DMS53 (cell line): ENCODE measurements at regions not wholly inside any gene's neighbourhood (a gene's known extent, or its start where the extent isn't known, plus 50 kb on each side); places are given as distances from the start of the nearest gene placed in this dataset.

Experiments
- DNase-seq: peaks from one replicate; lab custom pipeline; 2025; lab: John Stamatoyannopoulos, UW

DNA sequence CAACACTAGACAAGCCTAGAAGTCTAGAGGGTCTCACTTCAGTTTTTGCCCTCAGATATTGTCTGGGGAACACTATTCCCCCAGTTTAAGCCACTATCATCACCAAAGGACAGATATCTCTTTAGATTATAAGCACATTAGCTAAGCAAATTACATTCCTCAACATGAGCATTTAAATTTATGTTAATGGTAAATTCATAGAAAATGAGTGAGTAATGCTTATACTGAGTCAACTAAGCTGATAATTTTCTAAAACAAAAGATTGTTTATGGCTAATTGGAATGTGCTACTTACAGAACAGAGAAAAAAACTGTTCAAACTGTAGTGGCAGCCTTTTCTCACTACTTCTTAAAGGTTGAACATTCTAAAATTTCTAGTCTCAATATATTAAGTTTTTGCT, 290.2 kb downstream of the SLITRK1 start:
- no peak for DNase-seq

DNA sequence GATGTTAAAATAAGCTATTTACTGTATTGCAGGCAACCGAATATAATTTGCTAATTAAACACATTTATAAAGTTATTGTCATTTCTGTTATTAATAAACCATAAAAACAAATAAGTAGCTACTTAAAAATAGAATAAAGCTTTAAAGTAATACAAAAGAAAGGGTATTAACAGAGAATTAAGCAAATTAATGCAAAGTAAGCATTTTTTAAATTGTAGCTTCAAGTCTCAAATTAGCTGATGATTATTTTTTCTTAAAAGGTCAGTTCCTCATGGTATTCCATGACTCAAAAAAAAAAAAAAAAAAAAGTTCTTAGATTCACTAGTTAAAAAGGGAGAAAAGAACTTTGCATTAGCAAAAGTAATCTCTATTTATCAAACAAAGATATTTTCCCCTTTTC, 292.5 kb downstream of the SLITRK1 start:
- DNase-seq = no peak

DNA sequence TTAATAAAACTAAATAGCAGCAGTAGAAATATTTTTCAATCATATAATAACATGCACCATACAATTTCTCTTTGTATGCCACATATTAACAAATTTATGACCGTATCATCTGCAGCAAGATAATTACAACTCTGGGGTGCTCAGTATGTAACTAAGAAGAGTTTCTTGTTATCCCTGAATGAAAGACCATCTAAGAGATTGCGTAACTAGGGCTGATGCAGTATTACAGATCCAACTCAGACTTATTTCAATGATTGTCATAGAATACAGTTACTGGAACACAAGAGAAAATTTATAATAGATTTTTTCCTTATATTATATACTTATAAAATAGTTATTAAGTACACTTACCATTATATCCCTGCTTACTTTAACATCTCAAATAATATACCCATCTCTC, 305.1 kb downstream of the SLITRK1 start:
- DNase-seq = no peak

DNA sequence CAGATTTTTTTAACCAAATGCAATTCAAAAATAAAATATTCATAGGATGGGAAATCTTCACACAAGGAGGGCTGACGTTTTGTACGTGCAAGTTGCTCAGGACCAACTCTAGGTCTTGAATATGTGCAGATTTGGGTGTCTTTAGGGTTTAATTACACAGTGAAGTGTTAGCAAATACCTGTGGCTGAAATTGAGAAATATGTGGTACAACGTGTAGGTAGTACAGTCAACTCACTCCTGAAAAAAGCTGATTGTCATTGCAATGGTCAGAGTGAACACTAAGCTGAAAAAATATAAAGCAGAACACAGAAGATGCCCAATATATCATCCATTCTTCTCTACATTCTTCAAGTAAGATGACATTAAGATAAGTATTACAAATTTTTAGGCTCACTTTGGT, 314.3 kb downstream of the SLITRK1 start:
- no peak for DNase-seq

DNA sequence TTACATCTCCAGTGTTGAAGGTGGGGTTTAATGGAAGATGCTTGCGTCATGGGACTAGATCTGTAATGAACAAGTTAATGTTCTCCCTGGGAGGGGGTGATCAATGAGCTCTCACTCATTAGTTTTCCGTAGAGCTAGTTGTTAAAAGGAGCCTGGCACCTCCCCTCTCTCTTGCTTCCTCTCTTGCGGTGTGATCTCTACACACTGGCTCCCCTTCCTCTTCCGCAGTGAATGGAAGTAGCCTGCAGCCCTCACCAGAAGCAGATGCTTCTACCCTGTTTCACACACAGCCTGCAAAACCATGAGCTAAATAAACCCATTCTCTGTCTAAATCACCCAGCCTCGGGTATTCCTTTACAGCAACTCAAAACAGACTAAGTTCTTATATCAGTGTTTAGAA, 318.8 kb downstream of the SLITRK1 start:
- DNase-seq = no peak

DNA sequence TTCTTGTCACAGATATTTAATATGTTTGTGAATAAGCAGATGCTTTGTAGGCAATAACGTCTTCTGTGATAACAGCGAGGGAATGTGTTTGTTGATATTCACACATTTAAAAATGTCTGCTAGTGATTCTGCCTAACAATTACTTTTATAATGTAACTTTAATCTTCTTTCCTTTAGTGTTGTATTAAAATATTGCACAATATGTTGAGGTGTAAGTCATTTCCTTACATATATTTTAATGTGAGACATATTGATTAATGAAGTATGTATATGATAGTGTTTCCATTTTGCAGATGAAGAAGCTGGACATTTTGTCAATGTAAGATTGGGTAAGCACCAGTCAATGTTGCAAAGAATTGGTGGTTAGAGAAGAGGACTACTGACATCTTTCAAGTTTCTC, 324.4 kb downstream of the SLITRK1 start:
- no peak for DNase-seq

DNA sequence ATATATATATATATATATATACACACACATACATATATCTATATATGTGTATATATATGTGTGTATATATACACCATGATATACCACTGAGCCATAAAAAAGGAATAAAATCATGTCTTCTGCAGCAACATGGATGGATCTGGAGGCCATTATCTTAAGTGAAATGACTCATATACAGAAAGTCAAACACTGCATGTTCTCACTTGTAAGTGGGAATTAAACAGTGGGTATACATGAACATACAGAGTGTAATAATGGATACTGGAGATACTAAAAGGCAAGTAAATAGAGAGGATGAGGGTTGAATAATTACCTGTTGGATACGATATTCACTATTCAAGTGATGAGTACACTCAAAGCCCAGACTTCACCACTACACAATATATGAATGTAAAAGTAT, 332.6 kb downstream of the SLITRK1 start:
- DNase-seq = peak; percentile 53

DNA sequence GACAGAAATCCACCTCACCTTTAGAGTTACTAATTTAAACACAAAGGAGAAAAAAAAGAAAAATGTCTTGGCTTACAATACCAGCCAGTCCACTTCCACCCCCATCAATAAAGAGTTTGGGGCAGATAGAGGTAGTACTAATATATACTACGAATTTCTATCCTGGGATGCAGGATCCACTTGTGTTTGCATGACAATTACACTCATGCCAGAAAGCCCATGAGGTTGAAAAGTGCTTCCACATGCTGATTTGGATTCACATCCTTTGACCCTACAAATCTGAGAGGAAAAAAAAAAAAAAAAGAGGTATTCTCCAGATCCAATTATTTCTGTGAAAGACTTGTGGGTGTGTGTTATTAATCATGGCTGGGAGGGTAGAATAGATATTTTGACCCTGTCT, 335.2 kb downstream of the SLITRK1 start:
- no peak for DNase-seq

DNA sequence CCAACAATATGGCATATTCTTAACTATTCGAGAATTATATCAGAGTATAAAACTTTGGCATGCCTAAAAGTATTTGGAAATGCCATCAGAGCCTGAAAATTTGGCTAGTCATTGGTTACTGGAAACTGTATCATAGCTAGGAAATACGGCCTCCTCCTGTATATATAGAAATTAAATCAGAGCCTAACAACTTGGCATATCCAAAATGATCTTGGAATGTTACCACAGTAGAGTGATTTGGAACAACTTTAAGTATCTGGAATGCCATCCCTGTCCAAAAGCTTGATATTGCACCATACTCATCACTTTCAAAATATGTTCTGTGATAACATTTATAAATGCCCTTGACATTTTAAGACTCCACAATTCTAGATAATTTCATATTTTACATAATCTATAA, 335.8 kb downstream of the SLITRK1 start:
- no peak for DNase-seq

DNA sequence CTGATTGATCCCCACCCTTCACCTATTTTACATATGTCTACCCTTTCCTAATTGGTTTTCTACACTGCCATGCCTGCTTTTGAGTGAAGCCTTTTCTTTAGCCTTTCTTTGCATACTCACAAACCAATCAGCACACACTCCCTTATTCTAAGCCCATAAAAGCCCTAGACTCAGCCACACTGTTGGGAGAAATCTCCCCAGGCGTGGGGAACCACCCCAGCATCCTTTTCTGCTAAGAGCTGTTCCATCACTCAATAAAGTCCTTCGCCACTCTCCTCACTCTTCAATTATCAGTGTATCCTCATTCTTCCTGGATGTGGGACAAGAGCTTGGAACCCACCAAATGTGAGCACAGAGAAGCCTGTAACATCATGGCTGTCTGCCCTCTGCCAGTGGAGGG, 343.6 kb downstream of the SLITRK1 start:
- DNase-seq = peak; percentile 0

DNA sequence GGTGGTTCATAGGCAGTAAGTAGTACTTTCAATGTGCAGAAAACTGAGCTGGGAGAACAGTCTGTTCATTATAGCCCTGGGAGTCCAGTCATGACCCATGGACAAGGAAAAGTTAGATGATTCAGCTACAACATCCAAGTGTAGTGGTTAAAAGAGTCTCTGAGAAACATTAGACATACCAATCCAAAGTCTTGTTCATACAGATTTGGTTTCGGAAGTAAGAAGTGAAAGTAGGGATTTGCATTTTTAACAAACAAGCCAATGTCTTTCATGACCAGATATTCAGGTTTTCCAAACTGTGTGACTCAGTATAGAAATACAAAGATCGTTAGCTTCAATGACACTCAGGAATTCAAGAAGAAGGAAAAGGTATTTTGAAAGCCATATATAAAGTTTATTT, 345.3 kb downstream of the SLITRK1 start:
- no peak for DNase-seq

DNA sequence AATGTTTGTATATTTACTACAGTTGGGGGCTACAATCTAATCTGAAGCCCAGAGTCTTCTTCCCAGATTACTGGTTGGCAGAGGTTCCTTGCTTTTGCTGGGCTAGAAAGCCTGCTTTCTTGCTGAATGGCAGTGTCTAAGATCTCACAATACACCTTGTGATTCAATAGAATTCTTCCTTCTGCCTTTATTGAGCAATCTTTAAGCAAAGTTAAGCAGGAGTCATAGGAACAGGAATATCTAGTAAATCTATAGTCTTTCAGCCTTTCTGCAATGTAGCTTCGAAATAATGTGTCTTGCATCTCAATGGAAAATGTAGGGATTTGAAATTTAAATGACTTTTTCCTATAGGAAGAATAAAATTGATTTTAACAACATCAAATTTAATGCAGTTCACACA, 346.1 kb downstream of the SLITRK1 start:
- no peak for DNase-seq

DNA sequence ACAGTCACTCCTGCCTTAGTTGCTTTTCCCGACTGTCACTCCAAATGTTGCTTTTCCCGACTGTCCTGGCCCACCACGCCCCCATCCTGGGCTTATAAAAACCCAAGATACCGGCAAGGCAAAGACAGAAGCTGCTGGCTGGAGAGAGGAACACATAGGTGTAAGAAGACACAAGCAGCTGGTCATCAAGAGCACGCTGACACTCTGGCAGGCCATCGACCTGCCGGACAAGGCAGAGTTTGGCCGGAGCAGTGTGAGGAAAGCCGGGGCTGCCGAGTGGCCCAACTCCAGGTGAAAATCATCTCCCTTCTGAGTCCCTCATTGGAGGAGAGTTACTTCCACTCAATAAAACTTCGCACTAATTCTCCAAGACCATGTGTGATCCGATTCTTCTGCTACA, 349.5 kb downstream of the SLITRK1 start:
- no peak for DNase-seq

DNA sequence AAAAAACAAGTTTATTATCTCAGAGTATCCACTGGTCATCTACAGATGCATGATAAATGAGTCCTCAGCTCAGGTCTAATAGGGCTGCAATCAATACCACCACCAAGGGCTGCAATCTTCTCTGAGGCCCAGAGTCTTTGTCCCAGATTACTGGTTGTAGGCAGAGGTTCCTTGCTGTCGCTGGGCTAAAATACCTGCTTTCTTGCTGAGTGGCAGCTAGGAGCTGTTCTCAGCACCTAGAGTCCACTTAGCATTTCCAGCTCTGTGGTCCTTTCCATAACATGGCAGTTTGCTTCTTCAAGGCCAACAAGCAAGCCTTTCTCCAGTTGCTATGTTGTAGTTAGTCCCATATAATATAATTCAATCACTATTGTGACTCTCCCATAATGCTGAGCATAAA, 351.3 kb downstream of the SLITRK1 start:
- DNase-seq = no peak

DNA sequence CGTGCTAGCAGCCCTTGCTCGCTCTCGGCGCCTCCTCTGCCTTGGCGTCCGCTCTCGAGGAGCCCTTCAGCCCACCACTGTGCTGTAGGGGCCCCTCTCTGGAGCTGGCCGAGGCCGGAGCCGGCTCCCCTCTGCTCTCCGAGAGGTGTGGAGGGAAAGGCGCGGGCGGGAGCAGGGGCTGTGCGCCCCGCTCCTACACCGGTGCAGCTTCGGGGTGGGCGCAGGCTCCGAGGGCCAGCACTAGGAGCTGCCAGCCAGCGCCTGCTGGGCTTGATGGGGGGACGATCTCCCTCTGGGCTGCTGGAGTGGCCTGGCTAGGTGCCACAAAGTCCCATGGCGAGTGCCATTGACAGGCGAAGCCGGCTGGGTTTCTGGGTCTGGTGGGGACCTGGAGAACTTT, 365.5 kb downstream of the SLITRK1 start:
- DNase-seq = no peak

DNA sequence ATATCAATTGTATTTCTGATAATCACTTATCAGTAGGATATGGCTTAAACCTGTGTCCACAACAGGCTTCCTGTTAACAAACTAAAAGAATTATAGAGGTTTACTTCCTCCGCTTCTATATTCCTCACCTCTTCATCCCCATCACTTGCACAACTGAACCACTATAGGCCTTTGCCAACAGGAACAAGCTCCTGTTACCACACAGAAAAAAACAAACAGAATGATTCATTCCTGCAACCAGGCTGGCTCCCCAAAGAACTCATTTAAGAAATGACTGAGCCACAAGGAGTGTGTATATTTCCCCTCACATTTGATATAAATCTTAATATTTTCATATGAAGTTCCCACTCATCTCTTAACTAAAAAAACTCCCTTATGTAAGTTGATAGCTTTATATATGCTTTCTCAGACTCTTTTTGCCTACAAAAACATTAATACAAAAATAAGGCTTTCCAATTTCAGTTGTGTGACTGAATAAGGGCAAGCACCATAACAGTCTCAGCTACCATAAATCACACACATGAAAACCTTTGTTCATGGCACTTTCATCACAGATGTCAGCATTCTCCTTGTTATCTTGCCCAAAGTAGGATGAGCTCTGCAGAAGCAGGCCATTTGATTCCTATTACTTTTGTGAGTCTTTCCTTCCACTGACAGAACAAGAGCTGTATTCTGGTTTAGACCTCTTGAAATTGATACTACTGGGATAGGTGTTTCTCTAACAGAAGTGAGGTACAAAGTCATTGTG, 366.8 kb downstream of the SLITRK1 start:
- peak; percentile 40 for DNase-seq

DNA sequence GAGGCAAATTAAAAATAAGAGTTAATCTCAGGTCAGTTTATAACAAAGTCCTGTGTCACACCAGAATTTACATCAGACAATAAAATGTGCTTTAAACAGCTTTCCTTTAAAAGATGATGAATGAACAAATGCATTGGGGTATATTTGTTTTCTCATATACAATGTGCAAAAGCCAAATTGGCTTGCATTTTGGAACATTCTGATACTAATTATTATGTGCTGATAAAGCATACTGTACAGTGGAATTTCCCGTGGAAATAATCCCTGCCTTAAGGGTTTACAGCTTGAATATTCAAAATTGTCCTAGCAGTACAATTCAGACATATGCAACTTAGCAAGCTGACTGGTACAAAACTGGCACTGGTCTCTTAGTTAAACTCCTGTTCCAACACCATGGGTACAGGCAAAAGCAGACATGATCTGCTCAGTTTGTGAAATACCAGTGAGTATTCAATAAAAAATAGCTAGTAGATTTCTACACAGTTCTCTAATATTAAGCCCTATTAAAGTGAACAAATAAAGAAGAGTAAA, 373.4 kb downstream of the SLITRK1 start:
- DNase-seq = no peak

DNA sequence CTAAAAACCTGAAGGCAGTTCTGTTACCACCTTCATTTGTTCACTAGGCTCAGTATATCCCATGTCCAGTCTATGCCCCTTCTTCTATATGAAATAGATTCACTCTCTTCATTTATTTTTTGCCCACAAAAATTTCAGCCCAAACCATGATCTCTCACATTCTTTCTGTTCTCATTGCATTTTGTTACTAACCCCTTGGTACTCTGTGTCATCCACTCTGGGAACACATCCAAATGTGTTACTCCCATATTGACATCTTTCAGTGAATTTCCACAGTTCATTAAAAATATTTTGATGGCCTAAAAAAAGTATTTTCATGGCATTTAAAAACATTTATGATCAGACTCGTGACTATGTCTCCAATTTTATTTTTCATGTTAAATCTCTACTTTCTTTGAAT, 378.9 kb downstream of the SLITRK1 start:
- DNase-seq = no peak

DNA sequence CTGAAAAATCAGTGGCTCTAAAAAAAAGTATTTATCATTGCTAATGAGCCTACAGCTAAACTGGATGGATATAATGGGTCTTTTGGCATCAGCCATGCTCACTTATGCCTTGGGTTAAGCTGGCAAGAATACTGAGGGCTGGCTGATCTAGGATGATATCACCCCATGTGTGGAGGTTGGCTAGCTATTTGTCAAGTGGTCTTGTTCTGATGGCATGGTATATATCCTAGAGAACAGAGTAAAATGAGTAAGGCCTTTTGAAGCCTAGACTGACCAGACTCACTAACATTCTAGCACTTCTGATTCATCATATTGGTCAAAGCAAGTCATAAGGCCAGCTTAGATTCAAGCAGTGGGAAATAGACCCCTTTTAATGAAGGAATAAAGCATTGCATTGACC, 383.0 kb downstream of the SLITRK1 start:
- DNase-seq = peak; percentile 19

DNA sequence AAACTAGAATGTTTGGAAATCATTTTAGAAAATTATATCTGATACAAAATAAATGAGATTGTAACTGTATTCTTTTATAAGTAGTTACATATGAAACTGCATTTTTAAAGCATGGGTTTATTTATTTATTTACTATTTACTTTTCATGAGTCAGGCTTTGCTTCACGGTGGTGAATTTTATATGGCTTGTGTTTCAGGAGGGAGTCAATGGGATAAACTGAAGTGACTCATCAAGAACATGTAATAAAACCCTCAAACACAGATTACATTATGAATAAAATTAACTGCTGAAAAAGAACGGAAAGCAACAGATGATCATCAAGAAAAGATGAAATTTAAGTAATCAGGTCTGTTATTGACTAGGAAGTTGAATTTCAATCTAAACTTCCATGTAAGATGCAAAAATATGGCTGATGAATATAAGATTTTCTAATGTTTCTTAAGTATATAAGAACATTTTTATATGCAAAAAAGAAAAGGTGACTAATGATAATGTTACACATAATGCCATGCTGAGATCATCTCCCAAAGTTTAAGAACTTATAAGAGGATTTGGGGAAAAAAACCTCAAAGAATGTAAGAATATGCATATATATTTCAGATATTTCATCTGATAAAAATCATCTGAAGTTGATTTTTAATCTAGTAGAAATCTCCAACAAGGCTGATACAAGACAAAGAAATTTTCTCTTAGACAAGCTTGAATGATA, 383.6 kb downstream of the SLITRK1 start:
- DNase-seq = peak; percentile 79

DNA sequence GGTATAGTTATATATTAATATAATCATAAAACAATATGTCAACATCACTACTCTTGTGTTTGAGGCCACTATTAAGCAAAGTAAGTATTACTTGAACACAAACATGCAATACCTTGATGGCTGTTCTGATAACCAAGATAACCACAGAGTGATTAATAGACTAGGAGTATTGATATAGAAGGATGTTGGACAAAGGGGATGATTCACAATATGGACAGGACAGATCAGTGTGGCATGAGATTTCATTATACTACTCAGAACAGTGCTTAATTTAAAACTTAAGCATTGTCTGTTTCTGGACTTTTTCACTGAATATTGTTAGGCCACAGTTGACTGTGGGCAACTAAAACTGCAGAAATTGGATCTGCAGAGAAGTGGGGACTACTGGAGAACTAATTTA, 384.2 kb downstream of the SLITRK1 start:
- peak; percentile 22 for DNase-seq

DNA sequence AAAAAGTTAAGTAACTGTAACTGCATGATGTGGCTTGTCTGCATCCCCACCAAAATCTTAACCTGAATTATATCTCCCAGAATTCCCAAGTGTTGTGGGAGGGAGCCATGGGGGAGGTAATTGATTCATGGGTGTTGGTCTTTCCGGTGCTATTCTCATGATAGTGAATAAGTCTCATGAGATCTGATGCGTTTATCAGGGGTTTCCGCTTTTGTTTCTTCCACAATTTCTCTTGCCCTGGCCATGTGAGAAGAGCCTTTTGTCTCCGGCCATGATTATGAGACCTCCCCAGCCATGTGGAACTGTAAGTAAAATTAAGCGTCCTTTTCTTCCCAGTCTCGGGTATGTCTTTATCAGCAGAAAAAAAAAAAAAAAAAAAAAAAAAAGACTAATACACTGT, 385.8 kb downstream of the SLITRK1 start:
- no peak for DNase-seq

DNA sequence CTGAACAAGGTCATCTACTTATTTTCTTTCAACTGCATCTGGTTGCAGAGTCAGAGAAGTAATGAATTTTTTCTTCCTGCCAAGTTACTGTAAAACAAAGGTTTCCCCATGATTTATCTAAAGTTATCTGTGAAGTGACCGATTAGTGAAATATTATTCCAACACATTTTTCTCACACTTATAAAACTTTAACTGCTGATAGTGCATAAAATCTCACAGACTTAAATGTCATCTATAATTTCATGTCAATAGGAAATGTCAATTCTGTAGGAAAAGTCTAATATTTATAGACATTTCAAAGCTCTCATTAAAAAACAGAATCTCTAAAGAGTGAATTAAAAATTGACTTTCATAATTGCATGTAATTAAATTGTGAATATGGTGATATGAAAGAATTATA, 397.2 kb downstream of the SLITRK1 start:
- no peak for DNase-seq

DNA sequence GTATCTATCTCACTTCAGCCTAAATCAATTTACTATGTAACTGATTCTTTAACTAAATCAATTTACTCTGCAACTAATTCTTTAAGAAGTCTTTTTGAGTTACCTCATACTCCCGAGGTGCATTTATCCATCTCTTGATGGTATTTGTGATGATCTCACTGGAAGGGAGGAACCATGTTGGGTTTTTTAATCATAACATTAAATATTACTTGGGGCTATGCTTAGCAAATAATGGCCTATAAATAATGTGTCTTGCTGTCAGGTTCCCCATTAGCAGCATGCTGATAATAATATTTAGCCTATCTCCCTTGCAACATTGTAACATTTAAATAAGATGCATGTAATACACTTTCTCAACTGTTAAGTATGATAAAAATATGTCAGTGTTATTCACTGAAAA, 411.3 kb downstream of the SLITRK1 start:
- no peak for DNase-seq
